PC-3 (cell line): ENCODE measurements at regions not wholly inside any gene's neighbourhood (a gene's known extent, or its start where the extent isn't known, plus 50 kb on each side); places are given as distances from the start of the nearest gene placed in this dataset.

Source experiments
- ATAC-seq: fragments of 200-7000 bp; cut with Tn5 transposase; 2 replicates; pipeline ENCODE4 v1.9.1; 2020; ENCODE audit warnings: mild to moderate bottlenecking, moderate library complexity
- BruUV-seq: library from RNA; stranded (reverse); fragments of 400-500 nt; replicated peaks from 2 replicates; lab custom pipeline; 2021; lab: Mats Ljungman, UMichigan
- CTCF ChIA-PET: fragments of 300-600 bp; sonication (Branson Sonifier 250); formaldehyde crosslinking; loops from one replicate; lab custom pipeline; 2022; ENCODE audit warnings: antibody characterized with exemption; lab: Charles Lee
- POLR2A ChIA-PET: fragments of 300-600 bp; sonication (Branson Sonifier 250); formaldehyde crosslinking; loops from one replicate; lab custom pipeline; 2022; ENCODE audit warnings: antibody characterized with exemption; ENCODE audit not compliant: unreplicated experiment; lab: Charles Lee
- DNase-seq: peaks from one replicate; pipeline ENCODE4 v3.0.0-alpha.2; 2015
- H2AFZ ChIP-seq: fragments of 300-600 bp; sonication (generic); 2 replicates; pipeline ENCODE4 v1.6.0; 2016; ENCODE audit warnings: antibody characterized with exemption, low read length
- H3F3A ChIP-seq: fragments of 300-600 bp; sonication (generic); one replicate; pipeline ENCODE4 v1.6.0; 2017; ENCODE audit warnings: antibody characterized with exemption, low read length, control low read depth, mild to moderate bottlenecking; ENCODE audit not compliant: unreplicated experiment
- H3K27ac ChIP-seq: fragments of 300-600 bp; sonication (generic); 2 replicates; pipeline ENCODE4 v1.5.1; 2016; ENCODE audit warnings: mild to moderate bottlenecking, low read length
- H3K27me3 ChIP-seq: fragments of 300-600 bp; sonication (generic); 2 replicates; pipeline ENCODE4 v1.6.1; 2016; ENCODE audit warnings: low read length, mixed read lengths
- H3K36me3 ChIP-seq: fragments of 300-600 bp; sonication (generic); 2 replicates; pipeline ENCODE4 v1.6.1; 2016; ENCODE audit warnings: low read depth, mixed run types, low read length, mixed read lengths
- H3K4me1 ChIP-seq: fragments of 300-600 bp; sonication (generic); 2 replicates; pipeline ENCODE4 v1.5.1; 2016; ENCODE audit warnings: low read length; ENCODE audit not compliant: insufficient read depth
- H3K4me2 ChIP-seq: fragments of 300-600 bp; sonication (generic); 2 replicates; pipeline ENCODE4 v1.6.0; 2016; ENCODE audit warnings: low read length
- H3K4me3 ChIP-seq: fragments of 300-600 bp; sonication (generic); 2 replicates; pipeline ENCODE4 v1.5.1; 2016; ENCODE audit warnings: mild to moderate bottlenecking, low read length, mixed read lengths
- H3K79me2 ChIP-seq: fragments of 300-600 bp; sonication (generic); 2 replicates; pipeline ENCODE4 v1.6.1; 2017; ENCODE audit warnings: low read length, mixed read lengths
- H3K9ac ChIP-seq: fragments of 300-600 bp; sonication (generic); 2 replicates; pipeline ENCODE4 v1.6.0; 2016; ENCODE audit warnings: mild to moderate bottlenecking, low read length
- H3K9me2 ChIP-seq: fragments of 300-600 bp; sonication (generic); replicated peaks from 2 replicates; pipeline ENCODE4 v1.6.1; 2016; ENCODE audit warnings: mixed run types, low read length, mixed read lengths
- H3K9me3 ChIP-seq: fragments of 300-600 bp; sonication (generic); 2 replicates; pipeline ENCODE4 v1.6.1; 2016; ENCODE audit warnings: low read length, mixed read lengths
- H4K20me1 ChIP-seq: fragments of 300-600 bp; sonication (generic); 2 replicates; pipeline ENCODE4 v1.6.1; 2016; ENCODE audit warnings: low read length, mixed read lengths
- CTCF ChIP-seq: fragments of 300-600 bp; sonication (generic); conservative IDR thresholded peaks from 2 replicates; pipeline ENCODE4 v1.5.1; 2017; ENCODE audit warnings: antibody characterized with exemption, low read depth, mild to moderate bottlenecking, low read length
- EZH2 ChIP-seq: fragments of 300-600 bp; sonication (generic); IDR thresholded peaks from one replicate; pipeline ENCODE4 v1.6.1; 2017; ENCODE audit warnings: antibody characterized with exemption, mild to moderate bottlenecking, low read length; ENCODE audit not compliant: unreplicated experiment
- EZH2phosphoT487 ChIP-seq: fragments of 300-600 bp; sonication (generic); IDR thresholded peaks from 2 replicates; pipeline ENCODE4 v1.6.1; 2018; ENCODE audit warnings: mild to moderate bottlenecking, antibody characterized with exemption, low read length, borderline replicate concordance
- intact Hi-C: fragments of 100-400 bp; cut with micrococcal nuclease; formaldehyde crosslinking; loops from 2 replicates; pipeline ENCODE4 v1.9.0; 2023

GRCh38 chr13:40444241-40444640 lies 222.2 kb downstream of the FOXO1 start:
- no peaks in the 10 kb centered on the region for H3K27me3 ChIP-seq
- no peaks in the 10 kb centered on the region for H4K20me1 ChIP-seq
- peaks cover 7% of the 10 kb centered on the region; the same call in 1 of the 2 replicates for H3K4me1 ChIP-seq
- no peak overlapping the region for H3K27ac ChIP-seq
- intact Hi-C loops = no loop called here
- no TSS peak for BruUV-seq
- H3K9me2 ChIP-seq = no peaks in the 10 kb centered on the region
- no peaks in the 10 kb centered on the region for H3K79me2 ChIP-seq
- no peak overlapping the region for H3K4me3 ChIP-seq
- ChIA-PET POLR2A (no interaction called here), CTCF (no interaction called here)
- no peak for DNase-seq
- H3F3A ChIP-seq = no peaks in the 10 kb centered on the region
- no peak overlapping the region for H3K4me2 ChIP-seq
- no peak overlapping the region for H3K9ac ChIP-seq
- TF ChIP-seq EZH2 (no peak), EZH2phosphoT487 (no peak), CTCF (no peak)
- no peak for ATAC-seq
- H3K9me3 ChIP-seq = no peaks in the 10 kb centered on the region
- H2AFZ ChIP-seq = no peak overlapping the region
- no peaks in the 10 kb centered on the region for H3K36me3 ChIP-seq

- H2AFZ ChIP-seq = no peak overlapping the region
Observed at GRCh38 chr13:40445557-40445990, 220.9 kb downstream of the FOXO1 start.

More at GRCh38 chr13:40445557-40445990, 220.9 kb downstream of the FOXO1 start:
- no TSS peak for BruUV-seq
- no peaks in the 10 kb centered on the region for H3K9me2 ChIP-seq
- no peak overlapping the region; the same call in 1 of the 2 replicates for H3K9ac ChIP-seq
- no peaks in the 10 kb centered on the region for H3K36me3 ChIP-seq
- H3F3A ChIP-seq = no peaks in the 10 kb centered on the region
- H3K4me3 ChIP-seq = no peak overlapping the region
- H3K27me3 ChIP-seq = no peaks in the 10 kb centered on the region
- H4K20me1 ChIP-seq = no peaks in the 10 kb centered on the region
- intact Hi-C loops = no loop called here
- POLR2A ChIA-PET = no interaction called here
- DNase-seq (peak; percentile 74), ATAC-seq (peak; percentile 95)
- TF ChIP-seq CTCF (no peak), EZH2phosphoT487 (no peak), EZH2 (no peak)
- no peaks in the 10 kb centered on the region for H3K79me2 ChIP-seq
- CTCF ChIA-PET = no interaction called here
- H3K4me1 ChIP-seq = peaks cover 7% of the 10 kb centered on the region; the same call in 1 of the 2 replicates
- peak overlapping the region; percentile 70 for H3K27ac ChIP-seq
- no peak overlapping the region for H3K4me2 ChIP-seq
- H3K9me3 ChIP-seq = no peaks in the 10 kb centered on the region
